Peyer's patch (tissue), 4 donors: ENCODE measurements at regions not wholly inside any gene's neighbourhood (a gene's known extent, or its start where the extent isn't known, plus 50 kb on each side); places are given as distances from the start of the nearest gene placed in this dataset.
A peak's percentile ranks its signal among the peaks of the same experiment; 100 is the strongest.
"Not testable (repeated sequence)": the region's sequence is repeated elsewhere in the genome, so short reads cannot be mapped to it uniquely, and the experiment has no call there.

Experiments
- DNase-seq, 3 donors: peaks; one replicate each; pipeline ENCODE4 v3.0.0-alpha.2; 2017 to 2019
- H3K27ac ChIP-seq, 4 donors: fragments of 200-600 bp; sonication (generic); one replicate each; pipeline ENCODE4 v1.5.1; 2016 to 2019
- H3K27me3 ChIP-seq, 2 donors: fragments of 200-600 bp; sonication (generic); one replicate each; pipeline ENCODE4 v1.5.1; 2019
- H3K36me3 ChIP-seq, 3 donors: fragments of 200-600 bp; sonication (generic); one replicate each; pipeline ENCODE4 v1.5.1; 2016 to 2019
- H3K4me1 ChIP-seq, 4 donors: fragments of 200-600 bp; sonication (generic); one replicate each; pipeline ENCODE4 v1.5.1; 2016 to 2019
- H3K4me3 ChIP-seq, 4 donors: fragments of 200-600 bp; sonication (generic); 1 replicate in 3 of 4; 2 replicates in 1 of 4; pipeline ENCODE4 v1.5.1; 2016 to 2019; ENCODE audit warnings: mild to moderate bottlenecking in 1 of 4
- H3K9me3 ChIP-seq, 4 donors: fragments of 200-600 bp; sonication (generic); one replicate each; pipeline ENCODE4 v1.5.1; 2016 to 2019; ENCODE audit warnings: mild to moderate bottlenecking in 1 of 4
- CTCF ChIP-seq, 6 experiments: fragments of 450-650 bp in 4 of 6; fragments of 200-600 bp in 2 of 6; sonication (generic) in 1 of 6; IDR thresholded peaks; one replicate each; pipeline ENCODE4 v1.5.1; 2017 to 2019; ENCODE audit warnings: antibody characterized with exemption in 6 of 6, mild to moderate bottlenecking in 3 of 6, moderate library complexity in 1 of 6
- POLR2A ChIP-seq, 2 donors: fragments of 450-650 bp; IDR thresholded peaks; one replicate each; pipeline ENCODE4 v1.5.1; 2017; ENCODE audit warnings: antibody characterized with exemption in 2 of 2, mild to moderate bottlenecking in 2 of 2, moderate library complexity in 2 of 2

- Histone ChIP-seq H3K27me3 (no peaks in the 10 kb centered on the region), H3K27ac (no peak overlapping the region), H3K4me3 (no peak overlapping the region), H3K4me1 (peaks cover 0 to 3% (median under 1%) of the 10 kb centered on the region in 4 donors), H3K36me3 (no peaks in the 10 kb centered on the region), H3K9me3 (no peaks in the 10 kb centered on the region)
- DNase-seq = no peak
- TF ChIP-seq CTCF (IDR thresholded peaks at IDR 0.05) = no peak
- TF ChIP-seq POLR2A (IDR thresholded peaks at IDR 0.05) = no peak
These were observed 198.7 kb upstream of the PROK2 start for GRCh38 chr3:71983694-71984093.

- H3K36me3 ChIP-seq, H3K4me3 ChIP-seq, H3K27me3 ChIP-seq, H3K9me3 ChIP-seq, H3K4me1 ChIP-seq: not testable (repeated sequence)
- peak in 1 of 3 donors; percentile 84 for DNase-seq
- peak overlapping the region in 1 of 4 donors; percentile 59 for H3K27ac ChIP-seq
These were observed 197.7 kb upstream of the PROK2 start for GRCh38 chr3:71982506-71983258.

GRCh38 chr3:71979175-71979574, 194.2 kb upstream of the PROK2 start:
- peak overlapping the region in 2 of 4 donors; percentile 56 to 61 for H3K27ac ChIP-seq
- H3K36me3 ChIP-seq = no peaks in the 10 kb centered on the region
- no peaks in the 10 kb centered on the region for H3K27me3 ChIP-seq
- H3K9me3 ChIP-seq = no peaks in the 10 kb centered on the region
- DNase-seq = peak in 1 of 3 donors; percentile 49
- no peak overlapping the region for H3K4me3 ChIP-seq
- TF ChIP-seq POLR2A (IDR thresholded peaks at IDR 0.05) (no peak), CTCF (IDR thresholded peaks at IDR 0.05) (peak in 2 of 6 experiments; percentile 5 to 11)
- peaks cover 0 to 9% (median 2%) of the 10 kb centered on the region in 4 donors for H3K4me1 ChIP-seq

GRCh38 chr3:71978150-71978721, 193.3 kb upstream of the PROK2 start:
- no peak for DNase-seq
- Histone ChIP-seq H3K4me3 (no peak overlapping the region), H3K27me3 (no peaks in the 10 kb centered on the region), H3K4me1 (peaks cover 0 to 9% (median 2%) of the 10 kb centered on the region in 4 donors), H3K36me3 (no peaks in the 10 kb centered on the region), H3K9me3 (no peaks in the 10 kb centered on the region), H3K27ac (no peak overlapping the region)
- no peak for TF ChIP-seq CTCF (IDR thresholded peaks at IDR 0.05)
- TF ChIP-seq POLR2A (IDR thresholded peaks at IDR 0.05) = no peak

- Histone ChIP-seq H3K4me3 (no peak overlapping the region), H3K27me3 (no peaks in the 10 kb centered on the region), H3K27ac (no peak overlapping the region), H3K9me3 (no peaks in the 10 kb centered on the region), H3K36me3 (no peaks in the 10 kb centered on the region), H3K4me1 (peaks cover 0 to 9% (median 2%) of the 10 kb centered on the region in 4 donors)
- no peak for DNase-seq
- no peak for TF ChIP-seq CTCF (IDR thresholded peaks at IDR 0.05)
- no peak for TF ChIP-seq POLR2A (IDR thresholded peaks at IDR 0.05)
These were observed 192.6 kb upstream of the PROK2 start for GRCh38 chr3:71977525-71977924.

GRCh38 chr3:71975573-71975972, 190.6 kb upstream of the PROK2 start:
- TF ChIP-seq CTCF (IDR thresholded peaks at IDR 0.05) (no peak), POLR2A (IDR thresholded peaks at IDR 0.05) (no peak)
- Histone ChIP-seq H3K36me3 (no peaks in the 10 kb centered on the region), H3K4me1 (peaks cover 0 to 9% (median 2%) of the 10 kb centered on the region in 4 donors), H3K27me3 (no peaks in the 10 kb centered on the region), H3K9me3 (no peaks in the 10 kb centered on the region), H3K27ac (no peak overlapping the region), H3K4me3 (no peak overlapping the region)
- no peak for DNase-seq
